ENCODE measurements at regions not wholly inside any gene's neighbourhood (a gene's known extent, or its start where the extent isn't known, plus 50 kb on each side); places are given as distances from the start of the nearest gene placed in this dataset.
"Not testable (repeated sequence)": the region's sequence is repeated elsewhere in the genome, so short reads cannot be mapped to it uniquely, and the experiment has no call there.

- ATAC-seq = not testable (repeated sequence)
Measured at GRCh38 chr10:64906311-64906710, 1385.1 kb downstream of the REEP3 start.

GRCh38 chr10:64924306-64924705 is 1403.1 kb downstream of the REEP3 start:
- ATAC-seq = not testable (repeated sequence)

- ATAC-seq = no peak
Measured at GRCh38 chr10:64952042-64952441, 1430.8 kb downstream of the REEP3 start.

GRCh38 chr10:64956441-64956840 is 1435.2 kb downstream of the REEP3 start:
- ATAC-seq = no peak

- ATAC-seq = no peak
Measured at GRCh38 chr10:64959116-64959515, 1437.9 kb downstream of the REEP3 start.

GRCh38 chr10:64959883-64960282 is 1438.7 kb downstream of the REEP3 start:
- ATAC-seq = no peak

GRCh38 chr10:64973391-64973790 is 1452.2 kb downstream of the REEP3 start:
- ATAC-seq = no peak

- ATAC-seq = no peak
Measured at GRCh38 chr10:64976150-64976549, 1454.9 kb downstream of the REEP3 start.

GRCh38 chr10:64977915-64978314 is 1456.7 kb downstream of the REEP3 start:
- ATAC-seq = no peak

- no peak for ATAC-seq
Measured at GRCh38 chr10:64996886-64997285, 1475.7 kb downstream of the REEP3 start.

GRCh38 chr10:65010845-65011244 is 1489.6 kb downstream of the REEP3 start:
- ATAC-seq = no peak

GRCh38 chr10:65017523-65017922 is 1496.3 kb downstream of the REEP3 start:
- no peak for ATAC-seq

- ATAC-seq = no peak
Measured at GRCh38 chr10:65024886-65025285, 1503.7 kb downstream of the REEP3 start.

GRCh38 chr10:65030263-65030662 is 1509.1 kb downstream of the REEP3 start:
- no peak for ATAC-seq

- no peak for ATAC-seq
Measured at GRCh38 chr10:65032867-65033769, 1511.9 kb downstream of the REEP3 start.

- peak; percentile 10 for ATAC-seq
Measured at GRCh38 chr10:65033957-65034356, 1512.8 kb downstream of the REEP3 start.

GRCh38 chr10:65040796-65041195 is 1519.6 kb downstream of the REEP3 start:
- ATAC-seq = no peak

- no peak for ATAC-seq
Measured at GRCh38 chr10:65041307-65041706, 1520.1 kb downstream of the REEP3 start.

GRCh38 chr10:65042496-65042895 is 1521.3 kb downstream of the REEP3 start:
- no peak for ATAC-seq

GRCh38 chr10:65046831-65047230 is 1525.6 kb downstream of the REEP3 start:
- ATAC-seq = no peak

- ATAC-seq = not testable (repeated sequence)
Measured at GRCh38 chr10:65052111-65052510, 1530.9 kb downstream of the REEP3 start.

- not testable (repeated sequence) for ATAC-seq
Measured at GRCh38 chr10:65053397-65053796, 1532.2 kb downstream of the REEP3 start.

GRCh38 chr10:65053831-65054351 is 1532.7 kb downstream of the REEP3 start:
- ATAC-seq = not testable (repeated sequence)

- ATAC-seq = not testable (repeated sequence)
Measured at GRCh38 chr10:65054701-65055100, 1533.5 kb downstream of the REEP3 start.
